GM20000 (cell line): ENCODE measurements at regions not wholly inside any gene's neighbourhood (a gene's known extent, or its start where the extent isn't known, plus 50 kb on each side); places are given as distances from the start of the nearest gene placed in this dataset.

ENCODE experiments used
- DNase-seq: peaks from one replicate; pipeline ENCODE4 v3.0.0; 2012; ENCODE audit warnings: low spot score
- TF ChIP-seq, protein P1 (sequence below): IDR thresholded peaks from 2 replicates; pipeline ENCODE4 v1.5.1; 2012; ENCODE audit warnings: mild to moderate bottlenecking, control low read depth; ENCODE audit errors: extremely low read depth, missing control alignments

DNA sequence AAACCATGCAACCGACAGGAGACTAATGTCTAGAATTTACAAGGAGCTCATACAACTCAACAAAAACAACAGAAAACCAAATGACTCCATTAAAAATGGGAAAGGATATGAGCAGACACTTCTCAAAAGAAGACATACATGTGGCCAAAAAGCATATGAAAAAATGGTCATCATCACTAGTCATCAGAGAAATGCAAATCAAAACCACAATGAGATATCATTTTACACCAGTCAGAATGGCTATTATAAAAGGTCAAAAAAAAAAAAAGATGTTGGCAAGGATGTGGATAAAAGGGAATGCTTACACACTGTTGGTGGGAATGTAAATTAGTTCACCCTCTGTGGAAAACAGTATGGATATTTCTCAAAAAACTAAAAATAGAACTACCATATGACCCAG, 50.5 kb upstream of the CHRDL1 start:
- no peak for DNase-seq
- TF ChIP-seq, protein P1, sequence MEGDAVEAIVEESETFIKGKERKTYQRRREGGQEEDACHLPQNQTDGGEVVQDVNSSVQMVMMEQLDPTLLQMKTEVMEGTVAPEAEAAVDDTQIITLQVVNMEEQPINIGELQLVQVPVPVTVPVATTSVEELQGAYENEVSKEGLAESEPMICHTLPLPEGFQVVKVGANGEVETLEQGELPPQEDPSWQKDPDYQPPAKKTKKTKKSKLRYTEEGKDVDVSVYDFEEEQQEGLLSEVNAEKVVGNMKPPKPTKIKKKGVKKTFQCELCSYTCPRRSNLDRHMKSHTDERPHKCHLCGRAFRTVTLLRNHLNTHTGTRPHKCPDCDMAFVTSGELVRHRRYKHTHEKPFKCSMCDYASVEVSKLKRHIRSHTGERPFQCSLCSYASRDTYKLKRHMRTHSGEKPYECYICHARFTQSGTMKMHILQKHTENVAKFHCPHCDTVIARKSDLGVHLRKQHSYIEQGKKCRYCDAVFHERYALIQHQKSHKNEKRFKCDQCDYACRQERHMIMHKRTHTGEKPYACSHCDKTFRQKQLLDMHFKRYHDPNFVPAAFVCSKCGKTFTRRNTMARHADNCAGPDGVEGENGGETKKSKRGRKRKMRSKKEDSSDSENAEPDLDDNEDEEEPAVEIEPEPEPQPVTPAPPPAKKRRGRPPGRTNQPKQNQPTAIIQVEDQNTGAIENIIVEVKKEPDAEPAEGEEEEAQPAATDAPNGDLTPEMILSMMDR: no peak
